OCI-LY3 (cell line): ENCODE measurements at regions not wholly inside any gene's neighbourhood (a gene's known extent, or its start where the extent isn't known, plus 50 kb on each side); places are given as distances from the start of the nearest gene placed in this dataset.

Experiments
- H2AFZ ChIP-seq: fragments of 200-600, 300-600 bp; shearing (Covaris generic); 2 replicates; pipeline ENCODE4 v1.6.0; 2014; ENCODE audit warnings: antibody characterized with exemption, low read depth, low read length
- H3K27ac ChIP-seq: fragments of 200-600, 300-600 bp; sonication (generic); 2 replicates; pipeline ENCODE4 v1.5.1; 2014; ENCODE audit warnings: mild to moderate bottlenecking, low read length, moderate library complexity, mixed read lengths
- H3K27me3 ChIP-seq: fragments of 200-600, 300-600 bp; sonication (generic); 2 replicates; pipeline ENCODE4 v1.6.1; 2014; ENCODE audit warnings: low read depth, low read length, mixed read lengths
- H3K36me3 ChIP-seq: fragments of 200-600, 300-600 bp; sonication (generic); replicated peaks from 2 replicates; pipeline ENCODE3; 2014; ENCODE audit warnings: low read depth, low read length, mixed read lengths
- H3K4me1 ChIP-seq: fragments of 300-600, 200-600 bp; sonication (generic); 2 replicates; pipeline ENCODE4 v1.6.1; 2014; ENCODE audit warnings: low read length, mixed read lengths
- H3K4me2 ChIP-seq: fragments of 200-600, 300-600 bp; sonication (generic); 2 replicates; pipeline ENCODE4 v1.6.1; 2014; ENCODE audit warnings: low read length, mixed read lengths
- H3K4me3 ChIP-seq: fragments of 300-600, 200-600 bp; sonication (generic); 2 replicates; pipeline ENCODE4 v1.5.1; 2014; ENCODE audit warnings: antibody characterized with exemption, mild to moderate bottlenecking, low read length, moderate library complexity
- H3K79me2 ChIP-seq: fragments of 300-600, 200-600 bp; shearing (Covaris generic); 2 replicates; pipeline ENCODE4 v1.6.1; 2014; ENCODE audit warnings: mild to moderate bottlenecking, low read length, mixed read lengths
- H3K9ac ChIP-seq: fragments of 300-600, 200-600 bp; shearing (Covaris generic); 2 replicates; pipeline ENCODE4 v1.6.0; 2014; ENCODE audit warnings: mild to moderate bottlenecking, low read length, moderate library complexity
- H3K9me3 ChIP-seq: fragments of 200-600, 300-600 bp; shearing (Covaris generic); 2 replicates; pipeline ENCODE4 v1.6.1; 2014; ENCODE audit warnings: low read length, mixed read lengths; ENCODE audit not compliant: insufficient read depth
- H4K20me1 ChIP-seq: fragments of 200-600, 300-600 bp; sonication (generic); 2 replicates; pipeline ENCODE4 v1.6.1; 2016; ENCODE audit warnings: low read length, mixed read lengths; ENCODE audit not compliant: insufficient read depth
- EZH2phosphoT487 ChIP-seq: fragments of 200-600 bp; shearing (Covaris generic); IDR thresholded peaks from 2 replicates; pipeline ENCODE4 v1.6.1; 2018; ENCODE audit warnings: antibody characterized with exemption, mixed run types, low read depth
- TF ChIP-seq, protein P1 (sequence below): fragments of 200-600, 300-600 bp; sonication (generic); IDR thresholded peaks from 2 replicates; pipeline ENCODE4 v1.5.1; 2014; ENCODE audit warnings: antibody characterized with exemption, low read length, low read depth

GRCh38 chr15:100721758-100722550 is 119.6 kb downstream of the ASB7 start:
- H3K27me3 ChIP-seq = no peaks in the 10 kb centered on the region
- no peak overlapping the region for H3K27ac ChIP-seq
- no peak overlapping the region for H3K9ac ChIP-seq
- TF ChIP-seq EZH2phosphoT487 = no peak
- TF ChIP-seq, protein P1, sequence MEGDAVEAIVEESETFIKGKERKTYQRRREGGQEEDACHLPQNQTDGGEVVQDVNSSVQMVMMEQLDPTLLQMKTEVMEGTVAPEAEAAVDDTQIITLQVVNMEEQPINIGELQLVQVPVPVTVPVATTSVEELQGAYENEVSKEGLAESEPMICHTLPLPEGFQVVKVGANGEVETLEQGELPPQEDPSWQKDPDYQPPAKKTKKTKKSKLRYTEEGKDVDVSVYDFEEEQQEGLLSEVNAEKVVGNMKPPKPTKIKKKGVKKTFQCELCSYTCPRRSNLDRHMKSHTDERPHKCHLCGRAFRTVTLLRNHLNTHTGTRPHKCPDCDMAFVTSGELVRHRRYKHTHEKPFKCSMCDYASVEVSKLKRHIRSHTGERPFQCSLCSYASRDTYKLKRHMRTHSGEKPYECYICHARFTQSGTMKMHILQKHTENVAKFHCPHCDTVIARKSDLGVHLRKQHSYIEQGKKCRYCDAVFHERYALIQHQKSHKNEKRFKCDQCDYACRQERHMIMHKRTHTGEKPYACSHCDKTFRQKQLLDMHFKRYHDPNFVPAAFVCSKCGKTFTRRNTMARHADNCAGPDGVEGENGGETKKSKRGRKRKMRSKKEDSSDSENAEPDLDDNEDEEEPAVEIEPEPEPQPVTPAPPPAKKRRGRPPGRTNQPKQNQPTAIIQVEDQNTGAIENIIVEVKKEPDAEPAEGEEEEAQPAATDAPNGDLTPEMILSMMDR = no peak
- no peaks in the 10 kb centered on the region for H4K20me1 ChIP-seq
- no peak overlapping the region for H3K4me3 ChIP-seq
- no peaks in the 10 kb centered on the region for H3K79me2 ChIP-seq
- H2AFZ ChIP-seq = no peak overlapping the region
- no peaks in the 10 kb centered on the region for H3K36me3 ChIP-seq
- H3K9me3 ChIP-seq = no peaks in the 10 kb centered on the region
- peaks cover 6% of the 10 kb centered on the region for H3K4me1 ChIP-seq
- H3K4me2 ChIP-seq = no peak overlapping the region

DNA sequence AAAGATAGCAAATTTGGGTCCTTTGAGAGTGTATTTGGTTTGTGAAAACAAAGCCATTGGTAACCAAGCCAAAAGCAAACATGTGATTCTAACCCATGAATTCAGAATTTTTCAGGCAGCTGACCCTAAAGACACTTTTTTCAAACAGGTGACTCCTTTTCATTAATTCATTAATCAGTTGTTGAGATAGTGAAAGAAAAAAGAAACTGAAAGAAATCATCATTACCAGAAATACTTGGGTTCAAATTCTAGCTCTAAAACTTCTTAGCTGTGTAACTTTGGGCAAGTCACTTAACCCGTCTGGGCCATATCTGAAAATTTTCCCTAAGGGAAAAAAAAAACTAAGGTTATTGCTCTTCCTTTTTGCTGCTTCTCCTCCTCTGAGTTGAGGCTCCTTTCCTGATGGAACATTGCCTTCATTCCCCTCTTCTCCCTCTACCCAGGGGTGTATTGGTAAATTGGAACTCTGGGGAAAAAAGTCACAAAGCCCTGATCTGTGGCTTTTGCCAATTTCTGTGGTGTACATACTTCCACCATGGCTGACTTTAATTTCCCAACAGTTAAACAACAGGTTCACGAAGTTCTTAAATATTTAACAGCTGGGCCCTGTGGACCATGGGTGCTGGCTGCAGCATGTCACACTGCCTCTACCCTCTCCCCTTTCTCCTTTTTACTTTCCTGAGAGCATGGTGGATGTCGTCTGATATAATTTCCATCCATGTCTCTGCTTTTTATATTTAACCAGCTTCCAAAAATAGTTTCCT is 120.3 kb downstream of the ASB7 start:
- Histone ChIP-seq H3K27me3 (no peaks in the 10 kb centered on the region), H3K27ac (no peak overlapping the region), H2AFZ (no peak overlapping the region), H3K4me3 (no peak overlapping the region), H3K9me3 (no peaks in the 10 kb centered on the region), H3K79me2 (no peaks in the 10 kb centered on the region), H3K4me2 (no peak overlapping the region), H3K9ac (no peak overlapping the region), H3K36me3 (no peaks in the 10 kb centered on the region), H3K4me1 (peaks cover 6% of the 10 kb centered on the region), H4K20me1 (no peaks in the 10 kb centered on the region)
- TF ChIP-seq EZH2phosphoT487 = no peak
- TF ChIP-seq, protein P1 = no peak

GRCh38 chr15:100723315-100723801 is 121.0 kb downstream of the ASB7 start:
- no peaks in the 10 kb centered on the region for H3K36me3 ChIP-seq
- H3K9me3 ChIP-seq = no peaks in the 10 kb centered on the region
- no peak overlapping the region for H3K4me3 ChIP-seq
- H3K4me2 ChIP-seq = no peak overlapping the region
- H3K27me3 ChIP-seq = no peaks in the 10 kb centered on the region
- H2AFZ ChIP-seq = no peak overlapping the region
- H3K79me2 ChIP-seq = no peaks in the 10 kb centered on the region
- no peak overlapping the region for H3K9ac ChIP-seq
- peaks cover 6% of the 10 kb centered on the region for H3K4me1 ChIP-seq
- H4K20me1 ChIP-seq = no peaks in the 10 kb centered on the region
- TF ChIP-seq, protein P1 = no peak
- H3K27ac ChIP-seq = no peak overlapping the region
